ENCODE measurements at regions not wholly inside any gene's neighbourhood (a gene's known extent, or its start where the extent isn't known, plus 50 kb on each side); places are given as distances from the start of the nearest gene placed in this dataset.

DNA sequence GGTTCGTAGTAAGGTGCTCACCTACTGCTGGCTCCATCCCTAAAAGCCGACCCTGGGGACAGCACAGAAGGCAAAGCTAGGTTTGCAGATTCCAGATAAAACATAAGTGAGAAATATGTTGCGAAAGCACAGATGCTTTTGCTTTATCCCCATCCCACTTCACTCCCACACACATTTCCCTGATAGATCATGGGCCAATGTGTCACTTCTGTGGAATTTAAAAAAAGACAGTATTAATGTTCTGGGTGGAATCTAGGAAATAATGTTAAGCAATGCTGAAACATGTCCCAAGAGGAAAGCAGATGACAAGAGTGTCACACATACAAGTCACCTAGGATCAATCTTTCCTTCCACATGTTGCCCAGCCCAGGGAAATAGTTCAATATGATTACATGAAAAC is 661.0 kb upstream of the MIR17HG start:
- Histone ChIP-seq H3K27ac (no peak overlapping the region), H3K4me3 (no peak overlapping the region), H3K9ac (ENCODE audit: insufficient read length) (no peak overlapping the region), H3K9me3 (ENCODE audit: low read depth, low read length) (no peaks in the 10 kb centered on the region), H3K36me3 (ENCODE audit: insufficient read depth, low read length) (no peaks in the 10 kb centered on the region)
- DNase-seq (ENCODE audit: low read depth, low spot score) = no peak
- no peak for TF ChIP-seq FOXP2 (optimal IDR thresholded peaks at IDR 0.05; ENCODE audit: control extremely low read depth, extremely low read length, insufficient read depth)
- no peak for TF ChIP-seq POLR2AphosphoS5 (IDR thresholded peaks at IDR 0.05; ENCODE audit: borderline replicate concordance, low read depth, low read length)
- no peak for TF ChIP-seq EZH2 (IDR thresholded peaks at IDR 0.05)

DNA sequence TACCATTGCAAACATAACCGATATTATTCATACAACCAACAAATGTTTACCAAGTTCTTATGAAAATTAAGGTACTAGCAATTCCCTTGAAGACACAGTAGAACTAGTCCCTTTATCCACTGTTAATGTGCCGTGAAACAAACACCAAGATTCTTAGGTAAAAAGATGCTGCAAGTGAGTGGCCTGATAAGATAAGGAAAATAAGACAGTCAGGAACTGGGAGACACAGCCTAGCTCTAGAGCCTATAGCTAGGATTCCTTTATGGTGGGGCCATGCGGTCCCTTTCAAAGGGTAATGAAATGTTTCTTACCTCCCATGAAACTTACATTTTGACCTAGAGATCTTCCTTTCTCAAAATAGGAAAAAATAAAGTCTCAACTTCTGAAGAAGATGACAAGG is 658.4 kb upstream of the MIR17HG start:
- TF ChIP-seq FOXP2 (optimal IDR thresholded peaks at IDR 0.05; ENCODE audit: control extremely low read depth, extremely low read length, insufficient read depth) (no peak), EZH2 (IDR thresholded peaks at IDR 0.05) (no peak), POLR2AphosphoS5 (IDR thresholded peaks at IDR 0.05; ENCODE audit: borderline replicate concordance, low read depth, low read length) (no peak)

GRCh38 chr13:90690458-90691080 is 656.9 kb upstream of the MIR17HG start:
- DNase-seq (ENCODE audit: low read depth, low spot score) = no peak
- no peak for TF ChIP-seq FOXP2 (optimal IDR thresholded peaks at IDR 0.05; ENCODE audit: control extremely low read depth, extremely low read length, insufficient read depth)
- no peak for TF ChIP-seq EZH2 (IDR thresholded peaks at IDR 0.05)
- TF ChIP-seq POLR2AphosphoS5 (IDR thresholded peaks at IDR 0.05; ENCODE audit: borderline replicate concordance, low read depth, low read length) = no peak
- H3K9ac ChIP-seq (ENCODE audit: insufficient read length) = no peak overlapping the region

More for the DNA sequence above, 658.4 kb upstream of the MIR17HG start:
- H3K9ac ChIP-seq (ENCODE audit: insufficient read length) = no peak overlapping the region
- no peaks in the 10 kb centered on the region for H3K36me3 ChIP-seq (ENCODE audit: insufficient read depth, low read length)
- no peak for DNase-seq (ENCODE audit: low read depth, low spot score)
- no peak overlapping the region for H3K27ac ChIP-seq
- H3K9me3 ChIP-seq (ENCODE audit: low read depth, low read length) = no peaks in the 10 kb centered on the region
- H3K4me3 ChIP-seq = no peak overlapping the region

DNA sequence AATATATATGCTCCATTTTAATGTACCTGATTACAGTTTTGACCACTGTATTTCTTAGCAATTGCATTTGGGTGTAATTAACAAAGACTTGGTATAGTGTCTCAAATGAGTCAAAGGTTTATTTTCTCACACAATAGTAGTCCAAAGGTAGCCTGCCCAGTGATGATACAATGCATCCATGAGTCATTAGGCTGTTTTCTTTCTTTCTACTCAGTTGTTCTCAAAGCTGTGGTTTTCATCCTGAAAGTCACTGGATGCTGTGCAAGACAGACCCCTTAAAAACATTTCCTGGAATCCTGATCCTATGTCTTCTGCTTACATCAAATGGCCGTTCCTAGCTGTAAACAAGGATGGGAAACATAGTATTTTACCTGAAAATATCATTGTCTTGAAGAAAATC is 651.2 kb upstream of the MIR17HG start:
- H3K27ac ChIP-seq = no peak overlapping the region

More at GRCh38 chr13:90690458-90691080, 656.9 kb upstream of the MIR17HG start:
- Histone ChIP-seq H3K27ac (no peak overlapping the region), H3K9me3 (ENCODE audit: low read depth, low read length) (no peaks in the 10 kb centered on the region), H3K36me3 (ENCODE audit: insufficient read depth, low read length) (no peaks in the 10 kb centered on the region), H3K4me3 (no peak overlapping the region)

DNA sequence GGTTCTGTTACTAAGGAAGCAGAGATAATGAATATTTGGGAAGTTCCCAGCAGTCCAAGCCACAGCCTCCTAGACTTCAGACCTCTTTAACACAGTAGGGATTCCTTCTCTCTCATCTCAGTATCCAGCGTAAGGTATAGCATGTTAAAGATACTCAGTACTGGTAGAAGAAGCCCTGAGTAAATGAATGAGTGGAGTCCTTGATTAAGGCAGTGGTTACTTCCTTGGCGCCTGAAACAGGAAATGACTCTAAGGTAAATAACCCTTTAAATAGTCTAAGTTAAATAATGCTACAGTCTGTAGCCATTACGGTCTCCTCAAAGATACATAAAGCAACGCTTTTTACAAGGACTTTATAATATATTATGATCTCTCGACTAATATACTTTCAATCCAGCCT is 650.8 kb upstream of the MIR17HG start:
- H3K9me3 ChIP-seq (ENCODE audit: low read depth, low read length) = no peaks in the 10 kb centered on the region
- no peak overlapping the region for H3K9ac ChIP-seq (ENCODE audit: insufficient read length)
- no peak for DNase-seq (ENCODE audit: low read depth, low spot score)
- no peak overlapping the region for H3K4me3 ChIP-seq
- TF ChIP-seq POLR2AphosphoS5 (IDR thresholded peaks at IDR 0.05; ENCODE audit: borderline replicate concordance, low read depth, low read length) (no peak), FOXP2 (optimal IDR thresholded peaks at IDR 0.05; ENCODE audit: control extremely low read depth, extremely low read length, insufficient read depth) (no peak), EZH2 (IDR thresholded peaks at IDR 0.05) (no peak)
- H3K36me3 ChIP-seq (ENCODE audit: insufficient read depth, low read length) = no peaks in the 10 kb centered on the region
- no peak overlapping the region for H3K27ac ChIP-seq

More for the DNA sequence above, 651.2 kb upstream of the MIR17HG start:
- no peak for DNase-seq (ENCODE audit: low read depth, low spot score)
- Histone ChIP-seq H3K36me3 (ENCODE audit: insufficient read depth, low read length) (no peaks in the 10 kb centered on the region), H3K4me3 (no peak overlapping the region), H3K9me3 (ENCODE audit: low read depth, low read length) (no peaks in the 10 kb centered on the region), H3K9ac (ENCODE audit: insufficient read length) (no peak overlapping the region)
- TF ChIP-seq FOXP2 (optimal IDR thresholded peaks at IDR 0.05; ENCODE audit: control extremely low read depth, extremely low read length, insufficient read depth) (no peak), POLR2AphosphoS5 (IDR thresholded peaks at IDR 0.05; ENCODE audit: borderline replicate concordance, low read depth, low read length) (no peak), EZH2 (IDR thresholded peaks at IDR 0.05) (no peak)

GRCh38 chr13:90700340-90700739 is 647.1 kb upstream of the MIR17HG start:
- DNase-seq (ENCODE audit: low read depth, low spot score) = no peak
- TF ChIP-seq FOXP2 (optimal IDR thresholded peaks at IDR 0.05; ENCODE audit: control extremely low read depth, extremely low read length, insufficient read depth) (no peak), EZH2 (IDR thresholded peaks at IDR 0.05) (no peak), POLR2AphosphoS5 (IDR thresholded peaks at IDR 0.05; ENCODE audit: borderline replicate concordance, low read depth, low read length) (no peak)
- no peaks in the 10 kb centered on the region for H3K36me3 ChIP-seq (ENCODE audit: insufficient read depth, low read length)
- no peak overlapping the region for H3K4me3 ChIP-seq
- no peak overlapping the region for H3K9ac ChIP-seq (ENCODE audit: insufficient read length)
- H3K9me3 ChIP-seq (ENCODE audit: low read depth, low read length) = no peaks in the 10 kb centered on the region
- H3K27ac ChIP-seq = no peak overlapping the region

DNA sequence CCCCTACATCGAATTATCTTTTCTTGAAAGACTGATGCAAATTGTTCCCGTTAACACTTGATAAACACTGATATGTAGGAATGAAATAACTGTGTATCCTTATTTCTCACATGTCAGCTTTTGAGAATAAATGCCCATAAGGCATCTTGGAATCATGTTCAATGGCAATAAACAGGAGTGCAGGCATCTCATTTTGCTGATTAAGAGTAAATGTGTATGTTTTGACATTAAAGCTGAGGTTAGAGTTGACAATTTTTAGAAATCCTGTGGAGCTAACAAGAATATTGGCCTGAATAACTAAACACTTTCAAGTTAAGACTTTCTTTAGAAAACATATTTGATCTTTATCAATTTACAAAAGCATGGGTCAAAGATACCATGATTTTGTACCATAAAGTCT is 646.2 kb upstream of the MIR17HG start:
- TF ChIP-seq FOXP2 (optimal IDR thresholded peaks at IDR 0.05; ENCODE audit: control extremely low read depth, extremely low read length, insufficient read depth) (no peak), POLR2AphosphoS5 (IDR thresholded peaks at IDR 0.05; ENCODE audit: borderline replicate concordance, low read depth, low read length) (no peak), EZH2 (IDR thresholded peaks at IDR 0.05) (no peak)
- no peaks in the 10 kb centered on the region for H3K9me3 ChIP-seq (ENCODE audit: low read depth, low read length)

DNA sequence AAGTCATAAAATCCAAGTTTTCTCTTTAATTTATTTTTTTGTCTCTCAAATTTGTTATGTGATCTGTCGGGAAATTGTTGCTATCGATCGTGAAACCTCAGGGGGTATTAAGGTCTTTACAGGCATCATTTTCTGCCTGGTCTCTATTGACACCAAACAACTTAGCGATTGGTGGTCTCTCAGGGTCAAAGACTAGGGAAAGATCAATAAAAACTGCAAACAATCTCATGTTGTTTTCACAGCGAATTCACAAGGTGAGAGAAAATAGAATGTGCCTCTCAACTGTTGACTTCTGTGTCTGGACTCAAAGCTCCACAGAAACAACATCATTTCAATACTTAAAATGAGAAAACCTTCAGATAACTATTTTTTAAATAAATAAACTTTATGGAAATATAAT is 645.4 kb upstream of the MIR17HG start:
- Histone ChIP-seq H3K9ac (ENCODE audit: insufficient read length) (no peak overlapping the region), H3K9me3 (ENCODE audit: low read depth, low read length) (no peaks in the 10 kb centered on the region), H3K36me3 (ENCODE audit: insufficient read depth, low read length) (no peaks in the 10 kb centered on the region), H3K4me3 (no peak overlapping the region), H3K27ac (no peak overlapping the region)
- no peak for DNase-seq (ENCODE audit: low read depth, low spot score)
- TF ChIP-seq FOXP2 (optimal IDR thresholded peaks at IDR 0.05; ENCODE audit: control extremely low read depth, extremely low read length, insufficient read depth) = no peak
- no peak for TF ChIP-seq POLR2AphosphoS5 (IDR thresholded peaks at IDR 0.05; ENCODE audit: borderline replicate concordance, low read depth, low read length)
- TF ChIP-seq EZH2 (IDR thresholded peaks at IDR 0.05) = no peak

More for the DNA sequence above, 646.2 kb upstream of the MIR17HG start:
- Histone ChIP-seq H3K36me3 (ENCODE audit: insufficient read depth, low read length) (no peaks in the 10 kb centered on the region), H3K27ac (no peak overlapping the region), H3K9ac (ENCODE audit: insufficient read length) (no peak overlapping the region), H3K4me3 (no peak overlapping the region)
- DNase-seq (ENCODE audit: low read depth, low spot score) = no peak

DNA sequence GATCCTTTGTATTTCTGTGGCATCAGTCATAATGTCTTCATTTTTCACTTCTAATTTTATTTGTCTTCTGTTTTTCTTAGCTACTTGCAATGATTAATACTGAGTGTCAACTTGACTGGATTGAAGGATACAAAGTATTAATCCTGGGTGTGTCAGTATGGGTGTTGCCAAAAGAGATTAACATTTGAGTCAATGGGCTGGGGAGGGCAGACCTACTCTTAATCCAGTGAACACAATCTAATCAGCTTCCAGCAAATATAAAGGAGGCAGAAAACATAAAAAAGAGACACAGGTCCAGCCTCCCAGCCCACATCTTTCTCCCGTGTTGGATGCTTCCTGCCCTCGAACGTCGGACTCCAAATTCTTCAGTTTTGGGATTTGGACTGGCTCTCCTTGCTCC is 640.9 kb upstream of the MIR17HG start:
- Histone ChIP-seq H3K9ac (ENCODE audit: insufficient read length) (no peak overlapping the region), H3K36me3 (ENCODE audit: insufficient read depth, low read length) (no peaks in the 10 kb centered on the region), H3K27ac (no peak overlapping the region), H3K4me3 (no peak overlapping the region), H3K9me3 (ENCODE audit: low read depth, low read length) (no peaks in the 10 kb centered on the region)
- DNase-seq (ENCODE audit: low read depth, low spot score) = no peak
- no peak for TF ChIP-seq EZH2 (IDR thresholded peaks at IDR 0.05)
- no peak for TF ChIP-seq POLR2AphosphoS5 (IDR thresholded peaks at IDR 0.05; ENCODE audit: borderline replicate concordance, low read depth, low read length)
- no peak for TF ChIP-seq FOXP2 (optimal IDR thresholded peaks at IDR 0.05; ENCODE audit: control extremely low read depth, extremely low read length, insufficient read depth)
